Smooth muscle cell (in vitro differentiated cells): ENCODE measurements at regions not wholly inside any gene's neighbourhood (a gene's known extent, or its start where the extent isn't known, plus 50 kb on each side); places are given as distances from the start of the nearest gene placed in this dataset.

Experiments used
- DNase-seq: peaks from one replicate; lab custom pipeline; 2025; ENCODE audit not compliant: unreplicated experiment; lab: John Stamatoyannopoulos, UW
- H2AFZ ChIP-seq: fragments of 200-600 bp; sonication (generic); 2 replicates; pipeline ENCODE4 v1.6.0; 2016; ENCODE audit warnings: antibody characterized with exemption, low read depth, mild to moderate bottlenecking
- H3F3A ChIP-seq: fragments of 200-600 bp; sonication (generic); 2 replicates; pipeline ENCODE4 v1.6.0; 2017; ENCODE audit warnings: antibody characterized with exemption, low read depth
- H3K27ac ChIP-seq: fragments of 200-600 bp; sonication (generic); 2 replicates; pipeline ENCODE4 v1.5.1; 2016; ENCODE audit warnings: low read depth, mild to moderate bottlenecking
- H3K27me3 ChIP-seq: fragments of 200-600 bp; sonication (generic); 2 replicates; pipeline ENCODE4 v1.6.1; 2016; ENCODE audit warnings: low read depth, mild to moderate bottlenecking
- H3K36me3 ChIP-seq: fragments of 200-600 bp; sonication (generic); 2 replicates; pipeline ENCODE4 v1.5.1; 2016; ENCODE audit warnings: low read depth
- H3K4me1 ChIP-seq: fragments of 200-600 bp; sonication (generic); 2 replicates; pipeline ENCODE4 v1.5.1; 2016; ENCODE audit warnings: low read depth
- H3K4me2 ChIP-seq: fragments of 200-600 bp; sonication (generic); 2 replicates; pipeline ENCODE4 v1.6.0; 2016; ENCODE audit warnings: mild to moderate bottlenecking
- H3K4me3 ChIP-seq: fragments of 200-600 bp; sonication (generic); 2 replicates; pipeline ENCODE4 v1.5.1; 2016; ENCODE audit warnings: mild to moderate bottlenecking
- H3K79me2 ChIP-seq: fragments of 200-600 bp; sonication (generic); 2 replicates; pipeline ENCODE4 v1.6.0; 2016; ENCODE audit warnings: low read depth, mild to moderate bottlenecking
- H3K9ac ChIP-seq: fragments of 200-600 bp; sonication (generic); 2 replicates; pipeline ENCODE4 v1.6.0; 2016; ENCODE audit warnings: low read depth
- H3K9me3 ChIP-seq: fragments of 200-600 bp; sonication (generic); replicated peaks from 2 replicates; pipeline ENCODE4 v1.5.1; 2016; ENCODE audit warnings: low read depth
- H4K20me1 ChIP-seq: fragments of 200-600 bp; sonication (generic); 2 replicates; pipeline ENCODE4 v1.6.0; 2016; ENCODE audit warnings: low read depth
- CTCF ChIP-seq: fragments of 200-600 bp; sonication (generic); IDR thresholded peaks from 2 replicates; pipeline ENCODE4 v1.5.1; 2017; ENCODE audit warnings: borderline replicate concordance, mild to moderate bottlenecking, antibody characterized with exemption; ENCODE audit not compliant: insufficient read depth, poor library complexity, severe bottlenecking
- WGBS: methylation state at CpG from one replicate; pipeline ENCODE4 v1.1.7; 2016; ENCODE audit warnings: low lambda C conversion rate; 5-methylcytosine and 5-hydroxymethylcytosine counted together

- Histone ChIP-seq H3K4me2 (peak overlapping the region; percentile 49), H3K4me1 (peaks cover 21% of the 10 kb centered on the region), H3K36me3 (no peaks in the 10 kb centered on the region), H2AFZ (peak overlapping the region; percentile 12), H3K9me3 (no peaks in the 10 kb centered on the region), H3F3A (peaks cover 3% of the 10 kb centered on the region), H4K20me1 (no peaks in the 10 kb centered on the region), H3K9ac (no peak overlapping the region), H3K4me3 (no peak overlapping the region), H3K27ac (peak overlapping the region; percentile 47), H3K27me3 (no peaks in the 10 kb centered on the region), H3K79me2 (no peaks in the 10 kb centered on the region)
- DNase-seq, result no peak
- WGBS, result 82% methylated on average over 2 of the region's 2 CpGs
- TF ChIP-seq CTCF, result no peak
Measured at GRCh38 chr12:67457136-67457535, 188.0 kb downstream of the CAND1 start.

- Histone ChIP-seq H3K36me3 (no peaks in the 10 kb centered on the region), H3K9me3 (no peaks in the 10 kb centered on the region), H3K4me3 (no peak overlapping the region), H3K79me2 (no peaks in the 10 kb centered on the region), H3K27me3 (no peaks in the 10 kb centered on the region), H3K4me2 (peak overlapping the region; percentile 9), H3K4me1 (peaks cover 21% of the 10 kb centered on the region), H3F3A (peaks cover 3% of the 10 kb centered on the region), H4K20me1 (no peaks in the 10 kb centered on the region), H3K9ac (no peak overlapping the region), H2AFZ (peak overlapping the region; percentile 12), H3K27ac (peak overlapping the region; percentile 47)
- WGBS, result 70% methylated on average over 11 of the region's 11 CpGs
- TF ChIP-seq CTCF, result peak; percentile 19
- no peak for DNase-seq
Measured at GRCh38 chr12:67457778-67458665, 188.9 kb downstream of the CAND1 start.

- H3F3A ChIP-seq, result peaks cover 3% of the 10 kb centered on the region
- no peak overlapping the region for H3K27ac ChIP-seq
- no peak overlapping the region for H3K4me3 ChIP-seq
- no peak overlapping the region for H3K4me2 ChIP-seq
- peaks cover 21% of the 10 kb centered on the region for H3K4me1 ChIP-seq
- 80% methylated on average over 1 of the region's 1 CpG for WGBS
- no peak for DNase-seq
- no peaks in the 10 kb centered on the region for H4K20me1 ChIP-seq
- H3K79me2 ChIP-seq, result no peaks in the 10 kb centered on the region
- TF ChIP-seq CTCF, result no peak
- H3K9ac ChIP-seq, result no peak overlapping the region
- no peaks in the 10 kb centered on the region for H3K9me3 ChIP-seq
- no peaks in the 10 kb centered on the region for H3K27me3 ChIP-seq
- no peak overlapping the region for H2AFZ ChIP-seq
- H3K36me3 ChIP-seq, result no peaks in the 10 kb centered on the region
Measured at GRCh38 chr12:67459173-67459572, 189.4 kb upstream of the DYRK2 start.

GRCh38 chr12:67459578-67459977 lies 189.0 kb upstream of the DYRK2 start:
- Histone ChIP-seq H3K4me1 (peaks cover 21% of the 10 kb centered on the region), H3K27ac (no peak overlapping the region), H3F3A (peaks cover 3% of the 10 kb centered on the region), H2AFZ (no peak overlapping the region), H4K20me1 (no peaks in the 10 kb centered on the region), H3K9ac (no peak overlapping the region), H3K9me3 (no peaks in the 10 kb centered on the region), H3K4me3 (no peak overlapping the region), H3K36me3 (no peaks in the 10 kb centered on the region), H3K27me3 (no peaks in the 10 kb centered on the region), H3K4me2 (no peak overlapping the region), H3K79me2 (no peaks in the 10 kb centered on the region)
- 98% methylated on average over 4 of the region's 4 CpGs for WGBS
- TF ChIP-seq CTCF, result no peak
- DNase-seq, result no peak
